Middle frontal gyrus (tissue), 1 donor: ENCODE measurements at regions not wholly inside any gene's neighbourhood (a gene's known extent, or its start where the extent isn't known, plus 50 kb on each side); places are given as distances from the start of the nearest gene placed in this dataset.

Source experiments
- DNase-seq: peaks from one replicate; pipeline ENCODE4 v3.0.0-alpha.2; 2015; ENCODE audit warnings: low spot score; ENCODE audit errors: extremely low spot score

- no peak for DNase-seq
Observed at GRCh38 chr11:92855607-92856405, 113.6 kb upstream of the MTNR1B start.

- DNase-seq, result no peak
Observed at GRCh38 chr11:92857407-92857806, 112.0 kb upstream of the MTNR1B start.

GRCh38 chr11:92859156-92859690, 110.2 kb upstream of the MTNR1B start:
- no peak for DNase-seq

- no peak for DNase-seq
Observed at GRCh38 chr11:92861634-92862033, 107.8 kb upstream of the MTNR1B start.

GRCh38 chr11:92865352-92865751, 104.1 kb upstream of the MTNR1B start:
- no peak for DNase-seq

- no peak for DNase-seq
Observed at GRCh38 chr11:92866679-92867282, 102.7 kb upstream of the MTNR1B start.

- DNase-seq, result no peak
Observed at GRCh38 chr11:92867913-92868619, 101.4 kb upstream of the MTNR1B start.

- no peak for DNase-seq
Observed at GRCh38 chr11:92869716-92870115, 99.7 kb upstream of the MTNR1B start.

- DNase-seq, result no peak
Observed at GRCh38 chr11:92870196-92870832, 99.1 kb upstream of the MTNR1B start.

GRCh38 chr11:92873551-92873950, 95.9 kb upstream of the MTNR1B start:
- DNase-seq, result no peak

GRCh38 chr11:92875473-92875872, 94.0 kb upstream of the MTNR1B start:
- DNase-seq, result no peak

GRCh38 chr11:92879086-92879485, 90.4 kb upstream of the MTNR1B start:
- DNase-seq, result no peak

GRCh38 chr11:92880381-92880780, 89.1 kb upstream of the MTNR1B start:
- no peak for DNase-seq

- peak; percentile 56 for DNase-seq
Observed at GRCh38 chr11:92881940-92882450, 87.5 kb upstream of the MTNR1B start.

- no peak for DNase-seq
Observed at GRCh38 chr11:92882828-92883611, 86.4 kb upstream of the MTNR1B start.

- no peak for DNase-seq
Observed at GRCh38 chr11:92885600-92885999, 83.9 kb upstream of the MTNR1B start.

- DNase-seq, result peak; percentile 62
Observed at GRCh38 chr11:92886243-92886905, 83.1 kb upstream of the MTNR1B start.

GRCh38 chr11:92888696-92889095, 80.8 kb upstream of the MTNR1B start:
- no peak for DNase-seq

GRCh38 chr11:92890846-92891245, 78.6 kb upstream of the MTNR1B start:
- no peak for DNase-seq
